ENCODE measurements at regions not wholly inside any gene's neighbourhood (a gene's known extent, or its start where the extent isn't known, plus 50 kb on each side); places are given as distances from the start of the nearest gene placed in this dataset.
"Not testable (repeated sequence)": the region's sequence is repeated elsewhere in the genome, so short reads cannot be mapped to it uniquely, and the experiment has no call there.

- Histone ChIP-seq H3K9ac (ENCODE audit: low read depth in 1 of 2, low read length in 2 of 2) (no peak overlapping the region), H3K36me3 (ENCODE audit: control insufficient read depth in 4 of 4, insufficient read depth in 3 of 4, low read depth in 1 of 4, low read length in 3 of 4) (no peaks in the 10 kb centered on the region), H3K4me3 (ENCODE audit: low read depth in 1 of 3, low read length in 3 of 3) (no peak overlapping the region), H3K27me3 (ENCODE audit: control insufficient read depth in 4 of 4, insufficient read depth in 4 of 4, low read length in 3 of 4) (peaks cover 0 to 2% (median 0%) of the 10 kb centered on the region in 4 donors), H3K27ac (ENCODE audit: low read depth in 1 of 2, low read length in 2 of 2) (no peak overlapping the region), H3K9me3 (ENCODE audit: control insufficient read depth in 4 of 4, low read length in 3 of 4) (no peaks in the 10 kb centered on the region), H3K4me1 (ENCODE audit: control insufficient read depth in 4 of 4, insufficient read depth in 4 of 4, low read length in 3 of 4) (no peaks in the 10 kb centered on the region)
- DNase-seq (ENCODE audit: low spot score): no peak
- 79% methylated on average over 3 of the region's 3 CpGs for WGBS
- TF ChIP-seq REST (IDR thresholded peaks at IDR 0.05) (no peak), ATF3 (IDR thresholded peaks at IDR 0.05) (no peak), JUND (IDR thresholded peaks at IDR 0.05) (no peak), GABPA (IDR thresholded peaks at IDR 0.05 in 1 of 2, conservative IDR thresholded peaks at IDR 0.05 in 1 of 2) (no peak), YY1 (IDR thresholded peaks at IDR 0.05) (no peak), FOXA2 (IDR thresholded peaks at IDR 0.05) (no peak), RXRA (IDR thresholded peaks at IDR 0.05) (no peak), HNF4A (conservative IDR thresholded peaks at IDR 0.05) (no peak), HNF4G (IDR thresholded peaks at IDR 0.05) (no peak), EGR1 (IDR thresholded peaks at IDR 0.05; ENCODE audit: low read depth in 2 of 2) (no peak), NR2F2 (IDR thresholded peaks at IDR 0.05) (no peak), ZBTB33 (IDR thresholded peaks at IDR 0.05) (no peak)
These were observed 234.8 kb downstream of the ALG10 start for GRCh38 chr12:34257093-34257492.

GRCh38 chr12:34262140-34262539, 239.8 kb downstream of the ALG10 start:
- not testable (repeated sequence) for H3K9ac ChIP-seq (ENCODE audit: low read depth in 1 of 2, low read length in 2 of 2); H3K27ac ChIP-seq (ENCODE audit: low read depth in 1 of 2, low read length in 2 of 2); H3K4me1 ChIP-seq (ENCODE audit: control insufficient read depth in 4 of 4, insufficient read depth in 4 of 4, low read length in 3 of 4); H3K36me3 ChIP-seq (ENCODE audit: control insufficient read depth in 4 of 4, insufficient read depth in 3 of 4, low read depth in 1 of 4, low read length in 3 of 4); H3K9me3 ChIP-seq (ENCODE audit: control insufficient read depth in 4 of 4, low read length in 3 of 4); H3K27me3 ChIP-seq (ENCODE audit: control insufficient read depth in 4 of 4, insufficient read depth in 4 of 4, low read length in 3 of 4); H3K4me3 ChIP-seq (ENCODE audit: low read depth in 1 of 3, low read length in 3 of 3); DNase-seq (ENCODE audit: low spot score)
- WGBS: 89% methylated on average over 11 of the region's 11 CpGs

- no peak for DNase-seq (ENCODE audit: low spot score)
- no peaks in the 10 kb centered on the region for H3K36me3 ChIP-seq (ENCODE audit: control insufficient read depth in 4 of 4, insufficient read depth in 3 of 4, low read depth in 1 of 4, low read length in 3 of 4)
- H3K4me1 ChIP-seq (ENCODE audit: control insufficient read depth in 4 of 4, insufficient read depth in 4 of 4, low read length in 3 of 4): no peaks in the 10 kb centered on the region
- H3K9me3 ChIP-seq (ENCODE audit: control insufficient read depth in 4 of 4, low read length in 3 of 4): no peaks in the 10 kb centered on the region
- no peak overlapping the region for H3K4me3 ChIP-seq (ENCODE audit: low read depth in 1 of 3, low read length in 3 of 3)
- H3K27me3 ChIP-seq (ENCODE audit: control insufficient read depth in 4 of 4, insufficient read depth in 4 of 4, low read length in 3 of 4): no peaks in the 10 kb centered on the region
- TF ChIP-seq HNF4G (IDR thresholded peaks at IDR 0.05) (no peak), HNF4A (conservative IDR thresholded peaks at IDR 0.05) (no peak), JUND (IDR thresholded peaks at IDR 0.05) (no peak), FOXA1 (IDR thresholded peaks at IDR 0.05) (no peak), EGR1 (IDR thresholded peaks at IDR 0.05; ENCODE audit: low read depth in 2 of 2) (no peak), RAD21 (IDR thresholded peaks at IDR 0.05) (no peak), NR2F2 (IDR thresholded peaks at IDR 0.05) (no peak), TAF1 (conservative IDR thresholded peaks at IDR 0.05) (no peak), RXRA (IDR thresholded peaks at IDR 0.05) (no peak), GABPA (IDR thresholded peaks at IDR 0.05 in 1 of 2, conservative IDR thresholded peaks at IDR 0.05 in 1 of 2) (no peak), CTCF (IDR thresholded peaks at IDR 0.05; ENCODE audit: low read depth, low read length, missing input control) (no peak), MAX (IDR thresholded peaks at IDR 0.05) (no peak)
- H3K27ac ChIP-seq (ENCODE audit: low read depth in 1 of 2, low read length in 2 of 2): no peak overlapping the region
- WGBS: 71% methylated on average over 14 of the region's 14 CpGs
- no peak overlapping the region for H3K9ac ChIP-seq (ENCODE audit: low read depth in 1 of 2, low read length in 2 of 2)
These were observed 241.8 kb downstream of the ALG10 start for GRCh38 chr12:34264110-34264509.

- H3K36me3 ChIP-seq (ENCODE audit: control insufficient read depth in 4 of 4, insufficient read depth in 3 of 4, low read depth in 1 of 4, low read length in 3 of 4); H3K27me3 ChIP-seq (ENCODE audit: control insufficient read depth in 4 of 4, insufficient read depth in 4 of 4, low read length in 3 of 4); H3K9ac ChIP-seq (ENCODE audit: low read depth in 1 of 2, low read length in 2 of 2); H3K4me3 ChIP-seq (ENCODE audit: low read depth in 1 of 3, low read length in 3 of 3); DNase-seq (ENCODE audit: low spot score); H3K9me3 ChIP-seq (ENCODE audit: control insufficient read depth in 4 of 4, low read length in 3 of 4); H3K27ac ChIP-seq (ENCODE audit: low read depth in 1 of 2, low read length in 2 of 2); H3K4me1 ChIP-seq (ENCODE audit: control insufficient read depth in 4 of 4, insufficient read depth in 4 of 4, low read length in 3 of 4): not testable (repeated sequence)
- WGBS: 65% methylated on average over 4 of the region's 4 CpGs
These were observed 251.4 kb downstream of the ALG10 start for GRCh38 chr12:34273703-34274102.
